NCI-H524 (cell line): ENCODE measurements at regions not wholly inside any gene's neighbourhood (a gene's known extent, or its start where the extent isn't known, plus 50 kb on each side); places are given as distances from the start of the nearest gene placed in this dataset.

Experiments used
- DNase-seq, 2 experiments: peaks; one replicate each; lab custom pipeline; 2025; lab: John Stamatoyannopoulos, UW

DNA sequence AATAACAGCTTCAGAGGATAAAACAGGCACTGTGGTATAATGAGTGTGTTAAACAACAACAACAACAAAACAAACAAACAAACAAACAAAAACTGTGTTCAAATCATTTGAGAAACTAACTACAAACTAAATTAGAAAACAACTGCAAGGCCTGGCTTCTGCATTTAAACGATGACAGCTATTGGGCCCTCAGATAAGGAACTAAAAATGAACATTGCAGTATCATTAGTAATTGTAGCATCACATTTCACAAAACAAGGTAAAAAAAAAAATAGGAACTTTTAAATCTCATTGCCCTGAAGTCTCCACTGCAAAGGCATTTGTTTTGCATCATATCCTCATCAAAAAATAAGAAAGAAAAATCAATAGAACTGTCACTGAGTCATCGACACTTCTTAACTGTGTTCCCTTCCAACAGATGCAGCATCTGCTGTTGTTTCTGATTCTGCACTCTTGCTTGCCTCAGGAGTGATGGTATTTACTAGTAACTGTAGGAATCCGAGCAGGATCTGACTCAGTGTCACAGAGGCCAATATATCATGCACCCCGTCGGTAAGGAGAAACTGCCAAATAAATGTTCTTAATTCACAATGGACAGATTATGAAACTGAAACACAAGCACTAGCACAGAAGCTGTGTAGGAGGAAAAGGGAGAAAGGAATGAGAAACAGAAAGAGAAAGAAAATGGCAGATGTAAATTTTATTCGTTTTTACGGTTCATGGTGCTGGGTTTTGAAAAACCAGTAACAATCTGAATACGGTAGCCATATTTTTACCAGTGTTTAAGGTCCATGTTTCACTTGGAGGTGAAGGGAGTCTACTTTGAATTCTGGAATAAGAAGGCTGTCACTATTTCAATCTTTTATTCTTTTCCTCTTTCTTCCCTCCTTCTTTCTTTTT is 365.7 kb upstream of the EPHA7 start:
- no peak for DNase-seq

DNA sequence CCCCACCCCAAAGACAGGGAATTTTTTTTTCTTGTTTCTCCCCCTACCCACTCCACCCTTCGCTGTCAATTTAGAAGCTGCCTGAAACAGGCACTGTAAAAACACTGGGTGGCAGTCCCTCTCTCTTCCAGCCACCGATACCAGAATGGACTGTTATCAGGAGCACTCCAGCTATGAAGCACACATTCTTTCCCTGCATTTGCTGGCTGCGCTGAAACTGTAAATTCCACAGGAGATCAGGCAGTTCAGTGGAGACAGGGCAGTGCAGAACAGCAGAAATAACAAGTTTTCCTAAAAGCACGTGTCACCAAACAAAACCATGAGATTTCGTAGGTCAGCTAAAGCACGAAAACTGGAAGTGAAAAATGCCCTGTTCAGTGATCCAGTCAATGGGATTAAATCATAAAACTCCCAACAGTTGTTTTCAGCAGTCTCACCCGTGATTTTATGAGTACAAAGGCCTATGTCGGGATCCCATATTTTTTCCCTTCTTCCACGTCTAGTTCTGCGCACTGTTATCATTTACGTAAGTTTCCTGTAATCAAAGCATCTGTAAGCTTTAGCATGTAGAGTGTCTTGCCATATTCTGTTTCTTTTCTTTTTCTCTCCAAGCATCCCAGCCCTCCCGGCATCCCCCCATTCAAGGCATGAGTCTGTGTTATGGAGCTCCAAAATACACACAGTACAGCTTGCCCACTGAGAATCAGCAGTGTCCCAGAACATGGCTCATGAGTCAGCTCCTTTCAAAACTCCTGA is 359.9 kb upstream of the EPHA7 start:
- no peak for DNase-seq

DNA sequence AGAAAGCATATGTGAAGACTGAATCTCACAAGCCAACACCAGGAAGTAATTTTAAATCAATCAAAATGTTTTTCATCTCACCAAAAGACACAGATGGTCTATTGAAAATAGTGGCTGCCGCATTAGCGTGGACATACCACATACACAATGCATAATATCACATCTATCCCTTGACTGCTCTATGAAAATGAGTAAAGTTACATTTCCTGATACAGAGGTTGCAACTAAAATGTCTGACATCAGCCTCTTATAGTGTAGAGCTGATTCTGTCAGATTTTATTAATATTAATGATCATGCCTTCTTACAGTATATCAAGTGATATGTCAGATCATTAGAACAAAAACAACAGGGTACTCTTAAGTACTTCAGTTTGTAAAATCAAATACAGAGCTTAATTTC is 339.8 kb upstream of the EPHA7 start:
- DNase-seq = no peak

DNA sequence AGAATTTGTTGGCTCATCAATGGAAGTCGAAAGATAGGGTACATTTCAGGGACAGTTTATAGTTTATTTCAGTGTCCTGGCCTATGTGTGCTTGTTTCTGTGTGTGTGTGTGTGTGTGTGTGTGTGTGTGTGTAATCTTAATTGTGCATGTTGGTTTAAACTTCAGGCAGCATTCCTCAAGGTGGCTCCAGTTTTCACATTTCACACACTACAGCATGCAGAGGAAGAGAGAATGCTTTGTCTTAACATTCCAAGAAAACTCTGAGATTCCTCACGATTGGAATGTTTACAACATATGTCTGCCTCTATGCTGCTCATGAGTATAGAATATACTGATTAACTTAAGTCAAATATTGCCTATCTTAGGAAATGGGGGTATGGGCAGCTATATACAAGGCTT is 332.6 kb upstream of the EPHA7 start:
- no peak for DNase-seq

DNA sequence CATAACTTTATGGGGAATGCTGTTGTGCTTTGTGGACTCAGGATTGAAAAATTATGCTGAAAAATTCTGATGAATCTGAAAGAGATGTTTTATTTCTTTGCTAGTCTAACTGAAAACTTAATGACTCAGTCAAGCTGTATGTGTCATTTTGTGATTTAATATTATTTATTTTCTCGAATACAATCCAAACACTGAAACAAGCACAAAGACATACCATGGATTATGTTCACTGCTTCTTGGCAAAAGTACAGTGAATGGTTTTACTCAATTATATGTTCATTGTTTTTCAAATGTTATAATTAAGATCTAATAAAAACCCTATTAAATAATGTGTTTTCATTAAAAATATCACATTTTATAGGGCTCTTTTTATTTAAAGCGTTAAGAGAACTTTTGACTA is 330.6 kb upstream of the EPHA7 start:
- DNase-seq = no peak

DNA sequence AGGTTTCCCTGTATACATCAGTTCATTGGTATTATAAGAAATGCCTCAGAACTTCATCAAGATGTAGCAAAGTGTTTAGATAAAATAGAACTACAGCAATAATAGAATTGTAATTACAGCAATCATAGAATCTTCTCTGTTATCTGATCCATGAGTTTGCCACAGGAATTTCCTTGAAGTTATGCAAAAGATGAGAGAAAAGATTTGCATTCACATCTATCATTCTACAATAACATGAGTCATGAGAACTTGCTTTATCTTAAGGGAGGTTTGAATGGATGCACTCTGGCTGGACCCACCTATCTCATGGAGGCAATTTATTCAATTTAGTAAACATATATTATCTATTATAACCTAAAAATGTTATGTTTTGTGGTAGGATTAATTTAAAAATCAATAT is 329.8 kb upstream of the EPHA7 start:
- DNase-seq = no peak

DNA sequence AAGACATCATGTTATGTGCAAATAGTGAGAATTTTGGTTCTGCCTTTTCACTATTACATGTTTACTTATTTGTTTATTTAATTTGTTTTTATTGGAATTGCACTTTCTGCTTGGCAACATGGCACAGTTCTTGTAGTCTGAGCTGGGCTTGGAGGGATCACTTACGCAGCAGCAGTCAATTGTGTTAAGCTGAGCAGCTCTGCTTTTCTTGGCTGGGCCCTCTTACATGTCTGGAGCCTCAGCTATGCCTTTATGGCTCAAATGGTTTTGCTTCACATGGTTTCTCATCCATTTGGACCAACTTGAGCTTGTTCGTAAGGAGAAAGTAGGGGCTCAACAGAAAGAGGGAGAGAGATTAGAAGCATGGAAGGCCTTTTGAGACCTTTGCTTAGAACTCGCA is 327.5 kb upstream of the EPHA7 start:
- DNase-seq = no peak

DNA sequence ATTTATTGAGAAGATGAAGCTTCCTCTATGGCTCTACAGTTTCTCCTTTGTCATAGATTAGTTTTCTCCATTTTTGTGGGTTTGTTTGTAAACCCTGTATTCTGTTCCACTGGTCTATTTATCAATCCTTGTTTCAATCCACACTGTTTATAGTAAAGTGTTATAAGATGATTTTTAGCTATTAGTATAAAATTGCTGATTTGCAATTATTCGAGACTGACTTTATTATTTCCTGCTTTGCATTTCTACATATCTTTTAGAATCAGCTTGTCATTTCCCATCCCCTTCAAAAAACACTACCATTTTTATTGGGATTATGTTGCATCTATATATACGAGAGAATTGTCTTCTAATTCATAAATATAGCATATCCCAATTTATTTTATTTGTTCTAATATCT is 325.9 kb upstream of the EPHA7 start:
- DNase-seq = no peak

DNA sequence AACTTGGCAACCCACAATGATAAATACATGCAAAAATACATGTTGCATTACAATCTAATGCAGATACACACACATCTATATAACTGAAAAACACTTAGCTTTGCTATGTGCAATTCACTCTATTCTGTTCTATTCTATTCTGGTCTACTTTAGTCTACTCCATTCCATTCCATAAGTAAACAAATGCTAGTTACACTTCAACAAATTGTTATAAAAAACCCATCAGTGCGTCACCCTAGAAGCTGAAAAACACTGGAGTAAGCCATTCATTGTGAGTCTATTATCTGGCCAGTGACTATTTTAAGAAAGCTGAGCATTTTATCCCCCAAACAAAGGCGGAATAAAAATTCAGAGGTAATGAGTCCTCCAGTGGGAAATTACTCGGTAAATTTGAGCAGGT is 315.7 kb upstream of the EPHA7 start:
- no peak for DNase-seq

DNA sequence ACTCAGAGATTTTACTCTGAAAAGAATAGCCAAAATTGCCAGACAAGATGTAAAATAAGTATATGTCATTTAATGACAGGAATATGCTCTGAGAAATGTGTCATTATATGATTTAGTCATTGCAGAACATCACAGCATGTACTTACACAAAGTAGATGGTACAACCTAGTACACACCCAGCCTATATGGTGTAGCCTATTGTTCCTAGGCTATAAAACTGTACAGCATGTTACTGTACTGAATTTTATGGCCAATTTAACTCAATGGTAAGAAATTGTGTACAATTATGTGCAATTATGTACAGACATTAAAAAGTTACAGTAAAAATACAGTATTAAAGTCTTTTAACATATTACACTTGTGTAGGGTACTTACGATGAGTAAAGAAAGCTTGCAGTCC is 311.9 kb upstream of the EPHA7 start:
- no peak for DNase-seq

DNA sequence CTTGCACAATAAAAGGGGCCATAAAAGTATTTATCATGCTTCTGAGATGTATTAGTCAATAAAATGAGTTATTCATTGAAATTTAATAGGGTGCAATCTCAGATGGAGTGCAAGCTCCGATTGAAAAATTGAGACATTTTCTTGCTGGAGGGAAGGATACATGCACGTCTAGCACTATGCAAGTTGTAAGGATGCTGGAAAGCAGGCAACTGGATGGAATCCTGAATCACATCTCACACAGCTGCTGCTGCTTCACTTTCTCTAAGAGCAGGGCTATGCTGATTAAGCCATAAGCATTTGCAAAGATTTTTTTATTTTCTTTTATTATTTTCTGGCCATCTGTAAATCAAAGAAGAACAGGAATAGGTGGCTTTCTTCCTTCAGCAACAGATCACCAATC is 308.8 kb upstream of the EPHA7 start:
- DNase-seq = no peak

DNA sequence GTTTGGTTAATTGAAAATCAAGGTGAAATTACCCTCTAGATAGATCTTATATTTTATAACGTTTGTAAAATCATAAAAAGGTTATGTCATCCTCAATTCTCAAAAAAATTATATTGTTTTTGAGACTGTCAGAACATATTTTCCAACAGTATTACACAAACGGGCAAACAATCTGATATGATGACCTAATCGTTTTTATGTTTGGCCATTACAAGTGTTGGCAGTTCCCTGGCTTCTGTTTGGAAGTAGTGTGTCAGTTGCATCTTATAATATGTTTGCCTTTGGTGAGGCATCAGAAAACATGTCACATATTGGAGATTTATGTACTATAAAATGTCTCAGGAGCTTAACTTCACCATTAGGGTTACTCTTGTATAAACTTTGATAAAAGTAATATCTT is 308.1 kb upstream of the EPHA7 start:
- no peak for DNase-seq

DNA sequence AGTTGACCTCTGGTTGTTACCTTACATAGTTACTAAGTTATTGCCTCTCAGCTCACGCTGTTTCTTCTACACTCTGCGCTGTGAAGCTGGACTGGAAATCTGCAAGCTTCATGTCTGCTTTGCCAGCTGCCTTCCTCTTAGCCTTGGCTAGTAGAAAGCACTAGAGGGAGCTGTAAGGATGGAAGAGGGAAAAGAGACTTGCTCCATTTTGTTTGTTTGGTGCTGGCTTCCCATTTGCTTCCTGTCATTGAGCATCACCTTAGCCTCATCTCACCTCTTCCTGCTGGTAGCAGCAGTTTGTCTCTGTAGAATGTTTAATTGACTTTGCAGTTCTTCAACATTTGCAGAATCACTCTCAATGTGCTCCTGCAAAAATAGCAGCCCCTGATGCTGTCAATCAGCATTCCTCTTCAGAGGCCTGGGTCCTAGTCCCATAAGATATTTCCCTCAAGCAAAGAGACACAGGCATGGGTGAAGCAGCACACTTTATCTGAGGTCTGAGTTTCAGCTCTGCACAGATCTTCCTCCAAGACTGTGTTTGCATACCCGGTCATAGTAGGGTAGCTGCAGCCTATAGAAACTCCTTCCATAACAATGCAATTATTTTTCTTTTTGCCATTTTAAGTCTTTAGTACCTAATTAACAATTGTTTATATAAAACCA is 302.2 kb upstream of the EPHA7 start:
- peak; percentile 7 to 68 for DNase-seq

DNA sequence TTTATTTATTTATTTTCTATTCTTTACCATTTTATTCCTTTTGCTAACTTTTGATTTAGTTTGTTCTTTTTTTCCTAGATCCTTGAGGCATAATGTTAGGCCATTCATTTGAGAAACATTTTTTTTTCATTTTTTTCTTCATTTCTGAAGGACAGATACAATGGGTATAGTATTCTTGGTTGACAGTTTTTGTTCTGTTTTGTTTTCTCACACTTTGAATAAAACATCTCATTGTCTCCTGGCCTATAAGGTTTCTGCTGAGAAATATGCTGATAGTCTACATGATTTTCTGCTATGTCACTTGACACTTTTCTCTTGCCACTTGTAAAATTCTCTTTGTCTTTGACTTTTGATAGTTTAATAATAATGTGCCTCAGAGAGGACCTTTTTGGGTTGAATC is 294.6 kb upstream of the EPHA7 start:
- DNase-seq = no peak

DNA sequence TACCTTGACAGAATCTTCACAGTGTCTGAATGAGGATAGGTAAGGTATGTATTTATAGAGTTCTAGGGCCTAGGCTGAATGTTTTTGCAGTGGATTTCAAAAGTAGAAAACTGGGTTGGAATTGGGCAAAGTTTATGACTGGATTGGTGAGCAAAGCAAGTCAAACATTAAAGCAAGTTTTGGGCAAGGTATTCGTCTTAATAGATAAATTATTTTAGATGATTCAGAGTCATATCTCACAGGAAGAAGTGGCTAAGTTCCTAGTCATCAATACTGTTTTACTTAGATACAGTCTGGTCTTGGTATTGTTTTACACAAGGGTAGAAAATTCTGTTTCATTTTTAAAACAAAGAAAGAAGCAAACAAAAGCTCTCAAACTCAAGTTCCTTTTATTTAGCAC is 284.1 kb upstream of the EPHA7 start:
- no peak for DNase-seq

DNA sequence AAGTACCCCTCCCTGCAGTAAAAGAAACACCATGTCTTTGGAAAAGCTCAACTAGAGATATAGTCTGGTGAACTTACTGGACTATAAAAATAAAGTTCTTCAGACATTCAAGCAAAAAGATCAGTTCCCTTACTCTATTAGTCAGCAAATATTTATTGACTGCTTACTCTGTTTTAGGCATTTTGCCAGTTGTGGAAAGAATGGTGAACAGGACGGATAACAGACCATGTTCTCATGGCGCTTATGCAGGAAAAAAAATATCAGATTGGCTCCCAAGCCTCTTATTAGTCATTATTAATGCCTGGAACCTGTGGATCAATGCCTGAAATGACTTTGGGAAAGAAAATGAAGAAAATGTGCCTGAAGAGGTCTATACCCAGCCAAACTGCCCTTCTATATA is 282.2 kb upstream of the EPHA7 start:
- DNase-seq = no peak

DNA sequence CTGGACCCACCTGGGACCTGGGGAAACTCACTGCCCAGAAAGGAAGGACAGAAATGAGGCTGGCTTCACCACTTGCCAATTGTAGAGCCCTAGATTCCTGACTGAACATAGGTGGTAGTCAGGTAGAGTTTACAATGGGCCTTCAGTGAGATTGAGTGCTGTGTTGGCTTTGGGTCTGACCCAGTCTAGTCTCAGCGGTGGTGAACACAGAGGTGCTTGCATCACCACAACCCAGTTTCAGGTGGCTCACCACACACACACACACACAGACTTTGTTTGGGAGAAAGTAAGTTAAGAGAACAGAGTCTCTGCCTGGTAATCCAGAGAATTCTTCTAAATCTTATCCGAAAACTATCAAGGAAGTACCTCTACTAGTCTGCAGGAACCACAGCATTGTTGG is 266.1 kb upstream of the EPHA7 start:
- DNase-seq = no peak

DNA sequence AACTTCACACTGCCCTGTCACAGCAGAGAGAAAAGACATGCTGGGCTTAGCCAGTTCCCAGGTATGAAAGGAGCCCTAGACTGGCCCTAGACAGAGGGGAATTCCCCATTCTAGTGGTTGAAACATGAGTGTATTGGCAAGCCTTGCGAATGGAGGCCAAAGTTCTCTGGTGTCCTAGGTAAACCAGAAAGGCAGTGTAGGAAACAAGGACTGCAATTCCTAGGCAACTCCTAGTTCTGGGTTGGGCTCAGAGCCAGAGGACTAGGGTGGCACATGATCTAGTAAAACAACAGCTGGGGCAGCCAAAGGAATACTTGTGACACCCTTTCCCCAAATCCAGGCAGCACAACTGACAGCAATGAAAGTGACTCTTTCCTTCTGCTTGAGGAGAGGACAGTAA is 265.0 kb upstream of the EPHA7 start:
- DNase-seq = no peak

DNA sequence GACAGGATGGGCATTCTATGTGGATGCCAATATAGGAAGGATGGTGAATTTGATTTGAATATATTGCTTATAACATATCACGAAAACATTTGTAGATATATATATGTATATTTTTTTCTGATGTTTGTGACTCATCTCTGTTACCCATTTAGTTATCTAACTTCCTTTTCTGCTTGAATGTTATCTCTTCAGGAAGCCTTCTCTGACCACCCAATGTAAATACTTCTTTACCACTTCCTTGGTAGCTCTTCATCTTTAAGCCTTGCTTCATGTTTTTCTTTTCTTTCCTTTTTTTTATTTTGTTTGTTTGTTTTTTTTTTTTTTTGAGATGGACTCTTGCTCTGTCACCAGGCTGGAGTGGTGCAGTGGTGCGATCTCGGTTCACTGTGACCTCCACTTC is 260.5 kb upstream of the EPHA7 start:
- no peak for DNase-seq

DNA sequence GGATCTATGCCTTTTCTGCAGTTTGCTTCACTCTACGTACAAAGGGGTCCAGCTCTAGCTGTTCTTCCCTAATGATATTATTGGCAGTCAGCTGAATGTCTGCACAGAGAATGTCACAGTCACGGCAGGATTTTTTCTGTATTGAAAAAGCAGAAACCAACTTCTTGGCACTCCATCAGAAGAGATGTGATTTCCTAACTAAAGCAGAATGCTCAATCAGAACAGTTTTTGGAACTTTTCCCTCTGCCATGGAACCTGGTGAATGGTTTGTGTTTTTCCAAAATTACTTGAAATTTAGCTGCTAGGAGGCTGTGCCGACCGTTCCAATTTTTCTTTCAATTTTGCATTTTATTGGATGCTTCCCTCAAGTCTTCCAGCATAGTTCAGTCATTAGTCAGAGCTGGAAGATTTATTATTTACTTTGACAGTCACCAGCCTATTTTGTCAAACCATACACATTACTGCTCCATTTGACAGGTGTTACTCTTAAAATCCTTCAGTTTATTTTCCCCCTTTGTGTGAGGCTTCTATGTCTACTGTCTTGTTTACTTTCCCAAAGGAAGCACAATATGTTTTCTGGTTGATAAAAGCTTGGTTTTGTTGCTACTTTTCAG is 259.6 kb upstream of the EPHA7 start:
- DNase-seq = no peak

DNA sequence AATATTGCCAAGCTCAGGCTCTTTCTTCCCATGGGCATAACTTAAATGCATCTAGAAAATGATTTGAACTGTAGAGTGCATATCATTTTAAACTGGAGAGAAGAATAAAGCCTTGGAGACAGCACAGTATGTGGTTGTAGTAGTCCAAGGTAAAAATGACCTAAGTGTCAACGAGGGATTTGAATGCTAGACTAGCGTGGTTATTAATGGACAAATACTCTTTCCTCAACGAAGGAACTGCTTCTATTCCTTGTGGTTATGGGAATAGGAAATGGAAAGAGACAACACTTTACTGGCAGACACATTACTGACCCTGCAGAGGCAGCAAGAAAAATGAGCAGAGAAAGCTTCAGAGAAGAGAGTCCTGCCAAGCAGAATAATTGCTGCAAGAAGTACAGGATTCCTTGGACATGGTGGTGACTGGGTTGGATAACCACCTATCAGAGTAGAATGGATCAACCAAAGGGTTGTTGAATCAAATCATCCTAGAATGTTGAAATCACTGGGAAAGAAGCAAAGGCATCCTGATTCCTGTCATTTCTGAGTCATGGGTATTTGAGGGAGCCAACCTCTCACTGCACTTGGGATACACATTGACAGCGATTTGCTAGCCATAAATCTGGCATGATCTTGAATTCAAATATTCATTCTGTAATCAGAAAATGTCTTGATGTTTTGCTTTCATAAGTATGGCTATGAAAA is 258.1 kb upstream of the EPHA7 start:
- no peak for DNase-seq

DNA sequence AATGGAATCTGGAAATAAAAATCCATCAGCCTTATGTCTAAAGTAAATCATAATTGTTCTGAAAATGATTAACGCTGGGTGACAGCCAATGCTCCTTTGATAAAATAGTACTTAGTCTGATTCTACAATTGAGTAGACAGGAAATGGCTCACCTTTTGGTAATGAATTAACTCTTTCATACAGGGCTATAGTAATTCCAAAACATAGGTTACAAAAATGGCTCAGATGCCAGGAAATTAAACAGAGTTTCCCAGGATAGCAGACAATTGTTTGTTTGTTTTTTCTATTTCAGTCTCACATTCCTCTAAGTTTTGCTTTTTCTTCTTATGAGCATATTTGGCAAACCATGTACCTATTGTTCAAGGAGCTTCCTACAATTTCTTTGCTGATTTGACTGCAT is 257.2 kb upstream of the EPHA7 start:
- DNase-seq = no peak
